Stimulated activated CD4-positive, alpha-beta T cell treated with anti-CD3 and anti-CD28 coated beads, Interleukin-12 subunit alpha, Interleukin-12 subunit beta, amount 100 ng/mL, for 24 hours (primary cell): ENCODE measurements at regions not wholly inside any gene's neighbourhood (a gene's known extent, or its start where the extent isn't known, plus 50 kb on each side); places are given as distances from the start of the nearest gene placed in this dataset.

Experiments used
- DNase-seq, 2 experiments: peaks; one replicate each; pipeline ENCODE4 v3.0.0-alpha.2; 2020; ENCODE audit warnings: low read depth in 2 of 2

DNA sequence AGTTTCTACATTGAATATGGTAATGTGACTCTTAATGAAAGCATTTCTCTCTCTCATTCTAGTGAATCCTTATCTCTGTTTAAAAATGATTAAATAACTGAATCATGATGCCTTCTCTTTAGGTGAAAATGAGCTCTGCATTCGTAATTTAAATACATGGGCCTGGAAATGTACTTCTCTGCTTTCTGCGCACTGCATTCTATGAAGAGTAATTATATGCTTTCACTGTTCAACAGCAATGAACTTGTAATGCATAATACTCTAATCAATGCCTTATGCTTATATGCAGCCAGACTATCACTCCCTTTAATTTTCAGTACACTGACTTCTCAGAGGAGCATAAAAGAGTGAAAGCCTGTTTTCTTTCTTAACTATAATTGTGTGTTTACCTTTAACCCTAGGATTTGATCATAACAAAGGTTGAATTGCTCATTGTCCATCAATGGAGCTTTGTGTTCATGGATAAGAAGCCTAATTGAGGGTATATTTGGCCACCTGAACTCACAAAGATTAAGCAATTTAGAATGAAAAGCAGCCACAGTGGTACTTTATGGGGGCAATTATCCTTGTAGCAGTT lies 330.8 kb upstream of the PDZRN3 start:
- no peak for DNase-seq

DNA sequence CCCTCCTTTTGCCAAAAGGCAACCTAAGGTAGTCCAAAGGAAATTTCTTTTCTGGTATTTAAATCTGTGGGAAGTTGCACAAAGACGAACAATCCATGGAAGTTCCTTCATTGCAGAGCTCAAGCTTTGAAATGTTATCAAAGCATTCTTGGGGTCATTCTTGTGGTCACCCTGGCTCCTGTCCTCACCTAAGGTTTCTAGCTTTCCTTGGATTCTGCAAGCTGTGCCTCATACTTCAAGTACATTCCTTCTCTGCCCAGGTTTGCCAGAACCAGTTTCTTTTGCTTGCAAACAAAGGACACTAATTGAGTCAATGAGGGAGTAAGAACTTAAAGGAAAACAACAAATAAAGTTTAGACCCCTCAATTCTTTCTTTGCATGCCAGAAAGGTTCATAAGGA lies 329.8 kb upstream of the PDZRN3 start:
- no peak for DNase-seq

DNA sequence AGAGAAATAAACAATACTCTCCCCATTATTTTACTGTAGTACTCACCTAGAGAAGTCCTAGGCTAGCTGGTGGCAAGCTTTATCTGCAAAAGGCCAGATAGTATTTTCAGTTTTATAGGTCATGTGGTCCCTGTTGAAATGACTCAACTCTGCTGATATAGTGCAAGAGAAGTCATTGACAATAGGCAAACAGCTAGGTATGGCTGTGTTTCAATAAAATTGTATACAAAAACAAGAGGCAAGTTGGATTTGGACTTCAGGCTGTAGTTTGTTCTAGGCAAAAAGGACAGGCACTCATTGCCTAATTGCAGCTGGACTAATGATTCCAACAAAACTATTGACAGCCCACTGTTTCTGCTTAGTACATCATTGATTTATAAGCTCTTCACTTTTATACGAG lies 328.0 kb upstream of the PDZRN3 start:
- DNase-seq = no peak

DNA sequence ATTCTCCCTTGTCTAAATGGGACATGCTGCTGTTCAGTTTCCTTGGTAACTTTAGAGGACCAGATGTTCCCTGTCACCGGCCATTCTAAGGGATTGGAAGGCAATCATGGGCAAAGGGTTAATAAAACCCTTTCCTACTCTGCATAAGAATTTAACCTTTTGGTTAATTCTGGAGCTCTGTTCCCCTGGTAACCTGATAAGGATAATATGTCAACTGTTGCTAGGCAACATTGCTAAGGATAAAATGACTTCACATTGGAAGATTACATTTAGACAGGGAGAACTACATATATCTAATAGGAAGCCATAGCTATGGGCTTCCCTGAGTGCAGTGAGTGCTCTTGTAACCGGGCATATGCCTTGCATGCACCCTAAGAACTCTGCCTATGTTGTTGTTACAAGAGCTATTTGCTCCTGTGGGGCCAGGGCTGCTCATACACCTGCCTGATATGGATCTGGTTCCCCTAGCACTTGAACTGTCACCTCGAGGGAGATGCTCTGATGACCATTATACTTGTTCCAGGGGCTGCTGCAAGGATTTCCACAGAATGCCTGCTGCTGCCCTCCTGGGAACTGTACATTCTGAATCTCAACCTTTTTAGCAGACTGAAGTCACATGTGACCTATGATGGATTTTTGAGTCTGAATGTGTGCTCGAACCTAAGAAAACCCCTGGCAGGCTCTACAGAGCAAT lies 326.3 kb upstream of the PDZRN3 start:
- DNase-seq = no peak

DNA sequence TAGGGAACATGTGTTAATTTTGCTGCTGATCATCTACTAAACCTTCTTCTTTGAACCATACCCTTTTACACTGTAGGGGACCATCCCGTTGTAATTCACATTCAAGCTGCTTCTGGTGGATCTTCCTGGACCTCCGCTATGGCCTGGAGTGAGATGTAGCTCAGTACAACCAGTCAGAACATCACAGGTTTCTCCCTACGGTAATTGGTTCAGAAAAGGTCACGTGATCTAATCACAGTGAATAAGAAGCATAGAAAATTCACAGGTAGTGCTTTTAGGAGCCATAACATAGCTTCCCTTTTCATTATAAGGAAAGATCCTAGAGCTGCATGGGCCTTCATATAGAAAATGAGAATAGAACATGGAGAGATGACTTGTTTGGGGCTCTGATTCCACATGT lies 320.8 kb upstream of the PDZRN3 start:
- no peak for DNase-seq

DNA sequence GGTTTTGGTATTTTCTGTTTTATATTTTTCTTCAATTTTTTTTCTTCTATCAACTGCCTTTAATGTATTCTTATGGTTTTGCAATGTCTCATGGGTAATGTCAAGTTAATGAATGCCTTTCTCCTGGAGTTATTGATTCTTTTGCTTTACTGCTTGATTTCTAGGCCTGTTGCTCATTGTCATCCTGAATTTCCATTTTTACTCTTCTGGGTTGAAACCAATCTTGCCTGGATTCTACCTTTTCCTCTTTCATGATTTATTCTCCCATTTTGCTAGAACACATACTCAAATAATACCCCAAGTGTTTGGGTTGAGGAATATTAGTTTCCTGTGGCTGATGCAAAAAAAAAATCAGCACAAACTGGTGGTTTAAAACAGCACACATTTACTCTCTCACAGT lies 315.2 kb upstream of the PDZRN3 start:
- no peak for DNase-seq

DNA sequence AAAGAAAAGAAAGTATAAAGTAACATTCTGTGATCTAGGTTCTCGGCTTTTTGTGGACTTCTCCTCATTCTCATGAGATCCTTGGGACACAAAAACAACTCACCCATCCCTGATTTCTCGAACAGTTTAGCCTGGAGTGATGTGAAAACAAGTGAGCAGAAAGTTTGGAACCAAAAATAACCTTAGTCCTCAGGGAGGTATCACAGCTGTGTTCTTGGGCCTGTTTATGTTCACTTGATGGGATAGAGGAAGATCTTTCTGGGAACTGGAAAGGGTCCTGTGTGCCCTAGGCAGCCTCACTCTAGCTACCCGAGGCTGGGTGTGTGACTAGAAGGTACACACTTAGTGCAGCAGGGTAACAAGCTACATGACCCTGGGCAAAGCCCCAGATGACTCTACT lies 308.8 kb upstream of the PDZRN3 start:
- DNase-seq = no peak

DNA sequence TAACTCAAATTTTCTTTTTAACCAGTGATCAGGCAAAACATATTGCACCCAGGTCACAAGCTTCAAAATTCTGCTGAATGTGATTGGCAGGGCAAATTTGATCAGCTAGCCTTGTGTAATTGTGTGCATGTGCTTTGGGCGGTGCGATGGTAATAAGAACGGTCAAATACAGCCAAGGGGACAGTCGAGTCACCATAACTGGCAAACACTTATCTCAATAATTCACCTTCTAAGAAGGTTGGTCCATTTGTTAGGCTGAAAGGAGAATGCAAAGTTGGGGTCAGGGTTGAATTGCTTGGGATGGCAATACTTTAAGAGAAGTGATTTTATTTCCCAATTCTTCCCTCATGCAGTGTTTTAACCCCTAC lies 302.4 kb upstream of the PDZRN3 start:
- DNase-seq = no peak

DNA sequence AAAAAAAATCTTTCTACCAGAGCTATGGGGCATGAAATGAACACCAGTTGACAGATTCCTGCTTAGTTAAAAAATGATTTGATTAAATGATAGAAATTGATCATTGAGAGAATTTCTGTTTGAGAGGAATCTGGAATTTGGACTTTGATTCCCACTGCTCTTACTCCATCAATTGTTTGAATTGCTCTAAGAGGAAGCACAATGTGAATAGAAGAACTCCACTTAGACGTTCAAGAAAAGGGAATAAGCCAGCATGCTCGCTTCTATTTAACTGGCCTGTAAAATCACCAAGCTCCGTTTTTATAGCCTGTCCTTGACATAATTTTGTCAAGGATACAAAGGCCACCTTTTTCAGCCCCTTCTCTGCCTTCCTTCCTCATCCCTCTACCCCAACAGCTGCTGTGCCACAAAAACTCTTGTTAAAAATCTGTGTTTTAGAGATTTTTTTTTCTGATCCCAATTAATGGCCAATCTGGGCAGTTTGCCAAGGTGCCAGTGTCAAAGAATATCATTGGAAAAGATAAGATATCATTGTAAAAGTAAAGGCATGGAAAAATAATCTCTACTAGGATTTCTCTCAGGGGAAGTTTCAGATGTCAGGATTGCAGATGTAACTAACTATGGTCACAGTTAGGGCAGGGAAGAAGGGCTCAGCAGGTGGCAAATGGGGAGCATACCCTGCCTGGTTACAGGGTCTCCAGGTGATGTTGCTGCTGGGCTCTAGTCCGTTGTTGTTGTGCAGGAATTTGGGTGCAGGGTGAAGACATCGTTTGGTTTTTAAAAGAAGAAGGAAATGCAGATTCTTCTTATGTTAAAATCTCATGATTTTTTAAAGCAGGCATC lies 301.8 kb upstream of the PDZRN3 start:
- no peak for DNase-seq

DNA sequence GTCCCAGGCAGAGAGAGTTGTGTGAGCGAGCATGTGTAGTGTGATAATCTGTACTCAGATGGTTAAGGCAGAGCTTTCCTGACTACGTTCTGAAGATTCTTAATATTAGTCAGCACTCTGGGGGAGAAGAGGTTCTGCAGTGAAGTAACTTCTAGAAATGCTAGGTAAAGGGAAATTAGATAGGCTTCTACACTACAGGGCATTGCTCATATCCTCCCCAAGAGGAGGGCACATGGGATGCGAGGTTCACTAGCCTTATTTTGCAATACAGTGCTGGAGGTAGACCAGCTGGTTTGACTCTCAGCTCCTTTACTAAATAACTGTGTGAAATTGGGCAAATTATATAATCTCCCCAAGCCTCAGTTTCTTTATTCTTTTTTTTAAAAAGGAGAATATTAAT lies 300.3 kb upstream of the PDZRN3 start:
- no peak for DNase-seq

DNA sequence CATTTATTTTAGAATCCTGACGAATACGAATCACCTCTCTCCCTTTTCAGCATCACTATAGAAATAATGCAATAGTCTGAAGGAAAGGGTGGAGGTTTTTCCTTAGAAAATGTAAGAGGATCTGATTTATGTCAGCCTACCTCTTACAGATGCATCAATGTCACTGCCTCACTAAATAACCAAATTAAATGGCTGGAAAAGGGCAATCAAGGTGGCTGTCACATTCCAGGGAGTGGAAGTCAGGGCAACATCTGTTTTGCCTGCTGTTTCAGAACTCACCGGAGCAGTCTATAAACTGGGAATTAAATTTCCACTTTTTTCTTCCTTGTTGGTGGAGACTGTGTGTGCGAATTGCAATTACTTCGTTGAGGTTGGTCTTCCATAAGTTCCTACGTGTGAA lies 299.3 kb upstream of the PDZRN3 start:
- no peak for DNase-seq

DNA sequence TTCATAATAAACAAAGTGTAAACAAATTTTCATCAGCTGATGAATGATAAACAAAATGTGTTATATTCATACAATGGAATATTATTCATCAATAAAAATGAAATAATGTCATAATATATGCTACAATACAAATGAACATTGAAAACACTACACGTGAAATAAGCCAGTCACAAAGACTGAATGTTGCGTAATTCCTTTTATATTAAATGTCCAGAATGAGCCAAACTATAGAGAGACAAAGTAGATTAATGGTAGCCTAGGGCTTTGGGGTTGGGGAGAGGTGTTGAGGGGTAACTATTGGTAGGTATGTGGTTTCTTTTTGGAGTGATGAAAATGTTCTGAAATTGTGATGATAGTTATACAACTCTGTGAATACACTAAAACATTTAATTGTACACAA lies 292.9 kb upstream of the PDZRN3 start:
- no peak for DNase-seq

DNA sequence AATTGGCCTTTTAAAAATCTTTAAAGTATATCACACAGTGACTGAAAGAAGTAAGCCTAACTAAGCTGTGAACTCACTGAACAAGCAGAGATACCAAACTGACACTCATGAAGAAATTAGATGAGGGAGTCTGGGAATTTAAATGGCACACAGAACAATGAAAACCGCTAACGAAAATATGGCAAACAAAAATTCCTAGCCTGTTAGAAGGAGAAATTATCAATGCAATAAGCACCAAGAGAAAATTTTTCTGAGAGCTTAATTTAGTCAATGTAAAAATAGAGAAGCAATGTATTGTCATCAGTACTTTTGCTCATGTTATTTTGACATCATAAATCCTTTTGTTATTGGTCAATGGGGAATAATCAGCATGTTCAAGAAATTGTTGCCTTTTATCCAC lies 291.1 kb upstream of the PDZRN3 start:
- DNase-seq = no peak

DNA sequence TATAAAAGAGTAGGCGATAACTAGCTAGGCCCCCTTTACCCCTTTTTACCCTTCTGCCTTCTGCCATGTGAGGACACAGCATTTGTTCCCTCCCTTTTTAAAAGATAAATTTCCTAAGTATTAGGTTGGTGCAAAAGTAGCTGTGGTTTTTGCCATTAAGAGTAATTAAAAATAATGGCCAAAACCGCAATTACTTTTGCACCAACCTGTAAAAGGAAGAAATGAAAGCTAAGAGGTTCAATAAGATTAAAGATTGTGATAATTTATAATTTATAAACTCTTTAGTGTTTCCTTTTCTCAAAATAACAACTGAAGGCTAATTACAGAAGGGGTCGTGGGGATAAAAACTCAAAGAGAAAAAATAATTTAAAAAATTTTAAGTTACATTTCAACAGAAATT lies 283.5 kb upstream of the PDZRN3 start:
- no peak for DNase-seq

DNA sequence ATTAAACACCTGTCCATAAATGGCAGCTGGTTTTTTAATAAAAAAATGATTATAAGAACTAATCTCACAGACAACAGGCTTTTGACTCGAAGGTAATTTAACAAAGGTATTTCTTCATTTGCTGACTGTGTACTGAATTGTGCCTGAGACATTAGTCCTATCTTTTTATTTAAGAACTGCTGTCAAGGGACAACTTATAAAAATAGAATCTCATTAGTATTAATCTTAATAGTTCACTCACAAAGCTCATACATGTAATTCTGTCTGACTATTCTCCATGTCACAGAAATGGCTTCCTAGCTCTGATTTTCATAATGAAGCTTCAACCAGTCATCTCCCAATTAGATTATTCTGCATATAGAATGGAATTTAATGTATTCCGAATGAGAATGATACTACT lies 276.9 kb upstream of the PDZRN3 start:
- no peak for DNase-seq

DNA sequence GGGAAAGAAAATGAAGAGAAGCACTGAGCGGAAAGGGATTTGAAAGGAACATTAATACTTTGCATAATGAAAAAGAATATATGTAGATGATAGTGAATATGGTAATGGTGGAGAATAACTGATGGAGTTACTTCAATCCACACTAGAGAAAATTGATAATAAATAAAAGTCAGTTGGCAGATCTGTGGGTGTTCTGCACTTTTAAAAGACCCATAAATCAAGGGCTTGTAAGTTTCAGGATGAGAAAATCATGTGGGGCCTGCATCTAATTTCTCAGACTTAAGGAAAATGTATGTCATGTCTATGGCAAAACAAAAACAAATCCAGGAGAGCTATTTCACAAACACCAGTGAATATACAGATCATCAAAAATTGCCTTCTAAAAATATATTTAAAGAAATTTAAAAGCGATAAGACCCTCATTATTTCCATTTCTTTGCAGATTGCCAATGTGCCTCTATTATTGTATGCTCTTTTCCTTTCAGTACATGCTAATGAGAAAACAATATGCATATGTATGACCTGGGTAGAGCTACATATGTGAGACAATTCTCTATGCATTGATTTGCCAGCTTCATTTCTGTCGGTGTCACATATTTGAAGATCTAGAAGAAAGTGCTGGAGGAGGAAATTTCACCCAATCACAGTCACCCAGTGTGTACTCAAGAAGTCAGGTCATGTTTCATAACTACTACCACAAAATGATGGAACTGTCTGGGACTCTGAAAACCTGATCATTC lies 269.9 kb upstream of the PDZRN3 start:
- DNase-seq = no peak

DNA sequence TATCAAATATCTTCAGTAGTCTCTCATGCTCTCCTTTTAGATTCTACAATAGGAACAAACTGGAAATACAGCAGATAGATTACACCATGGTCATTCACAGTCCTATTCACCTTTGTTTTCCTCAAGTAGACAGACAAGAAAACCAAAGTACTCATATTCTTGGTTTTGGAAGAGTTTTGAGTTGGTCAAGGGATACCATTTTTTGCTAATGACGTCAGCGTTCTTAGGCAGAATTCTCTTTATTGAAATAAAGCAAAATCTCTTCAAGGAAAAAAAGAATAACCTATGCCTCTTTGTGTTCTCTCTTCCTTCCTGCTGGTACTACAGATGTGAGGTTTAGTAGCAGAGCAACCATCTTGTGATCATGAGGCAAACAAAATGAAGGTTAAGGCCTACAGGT lies 268.3 kb upstream of the PDZRN3 start:
- DNase-seq = no peak

DNA sequence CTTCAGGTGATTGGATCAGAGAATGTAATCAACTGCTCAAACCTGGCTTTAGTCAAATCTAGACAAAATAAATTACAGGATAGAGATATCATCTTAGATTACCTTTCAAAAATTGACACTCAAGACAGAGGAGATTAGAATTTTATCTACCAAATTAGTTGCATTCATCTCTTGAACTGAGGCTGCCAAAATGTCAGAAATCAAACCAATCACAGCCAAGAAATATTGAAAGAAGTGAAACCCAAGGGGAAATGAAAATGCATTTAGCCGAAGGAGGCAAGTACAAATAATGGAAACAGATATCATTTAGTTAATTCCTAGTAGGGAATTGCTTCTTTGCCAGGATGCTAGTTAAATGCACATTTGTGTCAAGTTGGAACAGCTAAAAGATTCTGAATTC lies 261.1 kb upstream of the PDZRN3 start:
- DNase-seq = no peak

DNA sequence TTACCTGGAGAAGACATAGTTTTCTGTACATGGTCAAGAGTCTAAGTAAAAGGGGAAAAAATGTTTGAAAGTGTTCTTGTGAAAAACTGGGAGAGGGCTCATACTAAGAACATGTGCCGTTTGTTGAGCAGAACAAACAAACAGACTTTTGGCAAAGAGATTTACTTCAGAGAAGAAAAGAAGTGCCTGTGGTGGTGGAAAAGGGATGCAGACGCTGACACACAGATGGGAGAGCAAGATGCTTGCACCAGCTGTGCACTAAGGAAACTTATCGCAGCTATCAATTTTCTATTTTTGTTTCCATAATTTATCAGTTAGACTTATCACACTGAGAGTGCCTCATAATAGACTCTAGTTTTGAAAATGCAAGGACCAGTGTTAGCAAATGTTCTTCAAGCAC lies 259.6 kb upstream of the PDZRN3 start:
- DNase-seq = no peak

DNA sequence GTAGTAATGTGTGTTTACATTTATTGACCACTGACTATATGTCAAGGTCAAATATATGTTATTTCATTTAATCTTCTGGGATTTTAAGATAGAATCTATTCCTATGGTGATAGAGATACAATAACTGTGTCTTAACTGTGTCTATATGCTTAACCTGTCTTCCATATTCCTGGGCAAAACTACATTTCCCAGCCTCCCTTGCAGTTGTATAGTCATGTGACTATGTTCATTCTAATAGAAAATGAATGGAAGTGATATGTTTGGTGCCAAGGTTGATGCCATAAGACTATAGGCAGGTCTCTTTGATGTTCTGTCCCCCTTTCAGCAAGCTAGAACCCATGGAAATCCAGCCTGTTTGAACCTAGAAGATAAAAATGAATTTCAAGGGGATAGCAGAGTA lies 258.8 kb upstream of the PDZRN3 start:
- DNase-seq = no peak

DNA sequence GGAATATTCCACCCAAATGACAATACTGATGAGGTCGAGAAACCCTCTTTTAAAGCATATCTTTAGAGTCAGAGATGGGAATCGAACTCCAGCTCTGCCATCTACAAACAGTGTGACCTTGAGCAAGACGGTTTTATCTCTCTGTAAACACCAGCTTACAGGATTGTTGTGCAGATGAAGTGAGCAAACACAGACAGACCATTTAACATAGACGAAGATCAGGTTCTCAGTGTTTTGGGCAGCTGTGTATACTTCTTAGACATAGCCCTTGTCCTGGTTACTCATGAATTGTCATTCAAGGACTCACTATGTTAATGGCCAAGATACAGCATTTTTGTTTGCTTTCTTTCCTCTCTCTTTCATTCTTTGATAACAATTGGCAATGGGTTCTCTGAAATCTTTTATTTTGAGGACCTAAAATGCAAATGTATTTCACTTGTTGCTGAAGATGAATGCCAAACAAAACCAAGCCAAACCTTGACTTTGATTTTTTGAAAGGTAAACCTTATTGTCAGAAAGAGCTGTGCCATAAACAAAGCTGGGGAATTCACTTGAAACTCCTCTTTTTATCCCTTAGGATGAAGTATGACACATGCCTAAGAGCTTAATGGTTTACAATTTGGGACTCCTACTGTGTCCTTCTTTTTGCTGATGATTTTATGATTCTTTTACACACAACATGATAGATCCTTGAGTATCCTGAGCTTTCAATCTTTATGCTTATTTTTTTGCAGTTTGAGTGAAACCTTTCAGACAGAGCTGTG lies 250.0 kb upstream of the PDZRN3 start:
- no peak for DNase-seq

DNA sequence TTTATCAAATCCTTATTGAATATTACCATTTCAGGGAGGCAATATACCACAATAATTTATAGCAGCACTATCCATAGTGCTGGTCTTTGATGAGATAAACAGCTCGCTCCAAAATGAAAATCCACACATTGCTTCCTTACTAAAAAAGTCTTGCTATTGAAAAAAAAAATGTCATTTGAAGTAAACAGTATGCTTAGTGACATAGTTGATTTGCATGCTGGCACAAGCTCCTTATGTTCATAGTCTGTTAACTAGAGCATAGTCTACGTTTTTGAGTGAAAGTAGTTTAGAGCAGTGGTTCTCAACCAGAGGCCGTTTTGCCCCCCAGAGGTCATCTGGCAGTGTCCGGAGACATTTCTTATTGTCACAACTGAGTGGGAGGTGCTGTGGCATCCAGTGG lies 249.4 kb upstream of the PDZRN3 start:
- DNase-seq = no peak
